ENCODE measurements at regions not wholly inside any gene's neighbourhood (a gene's known extent, or its start where the extent isn't known, plus 50 kb on each side); places are given as distances from the start of the nearest gene placed in this dataset.

DNA sequence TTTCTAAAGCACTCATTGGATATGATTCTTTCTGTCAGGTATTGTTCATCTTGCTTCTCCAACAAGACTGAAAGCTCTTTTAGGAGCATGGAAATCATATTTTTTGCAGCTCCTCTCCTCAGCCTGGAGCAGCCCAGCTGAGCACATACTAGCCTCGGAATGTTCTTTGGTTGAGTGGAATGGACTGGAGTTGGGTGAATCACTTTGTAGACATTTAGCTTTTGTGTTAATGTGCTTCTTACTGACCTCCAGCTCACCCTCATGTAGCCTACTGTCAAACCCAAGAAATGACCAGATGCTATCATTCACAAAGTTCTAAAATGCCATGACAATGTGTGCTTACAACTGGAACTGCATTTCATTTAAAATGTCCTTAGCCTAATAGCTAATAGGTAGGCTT, 161.1 kb downstream of the NUAK1 start:
- H3K9ac ChIP-seq (ENCODE audit: control insufficient read depth, insufficient read depth, low read length), result no peak overlapping the region

More for the DNA sequence above, 161.1 kb downstream of the NUAK1 start:
- Histone ChIP-seq H3K36me3 (ENCODE audit: control insufficient read depth in 2 of 2, insufficient read depth in 2 of 2, low read length in 1 of 2) (no peaks in the 10 kb centered on the region), H3K27me3 (replicated peaks in 1 of 2; ENCODE audit: control insufficient read depth in 2 of 2, insufficient read depth in 2 of 2, low read length in 1 of 2) (no peaks in the 10 kb centered on the region), H3K4me2 (ENCODE audit: control insufficient read depth, insufficient read depth) (no peak overlapping the region), H3K4me3 (no peak overlapping the region), H3K27ac (ENCODE audit: control insufficient read depth, insufficient read depth) (no peak overlapping the region), H2AFZ (ENCODE audit: control insufficient read depth, low read depth, low read length) (no peak overlapping the region), H4K20me1 (ENCODE audit: control insufficient read depth, insufficient read depth) (no peaks in the 10 kb centered on the region), H3K4me1 (ENCODE audit: control insufficient read depth, insufficient read depth, low read length) (no peaks in the 10 kb centered on the region; the same call in 1 of the 2 replicates), H3K9me3 (replicated peaks; ENCODE audit: control insufficient read depth, insufficient read depth, low read length) (no peaks in the 10 kb centered on the region), H3K79me2 (ENCODE audit: control insufficient read depth, insufficient read depth, low read length) (no peaks in the 10 kb centered on the region)
- ChIA-PET CTCF (no interaction called here), POLR2A (no interaction called here), SMC1A (ENCODE audit: uncharacterized antibody, unreplicated experiment) (no interaction called here), RAD21 (ENCODE audit: unreplicated experiment) (no interaction called here)
- 84% methylated on average over 1 of the region's 1 CpG for WGBS (ENCODE audit: insufficient coverage, insufficient replicate concordance, low lambda C conversion rate, missing lambda C conversion rate)
- no peak for DNase-seq (ENCODE audit: low read depth, low spot score)
- no peak for FAIRE-seq
- no TSS peak for BruUV-seq (replicated peaks)
- ATAC-seq, result no peak
- TF ChIP-seq TCF12 (IDR thresholded peaks at IDR 0.05; ENCODE audit: low read depth, low read length) (no peak), SP1 (IDR thresholded peaks at IDR 0.05; ENCODE audit: low read depth, low read length) (no peak), HDAC2 (IDR thresholded peaks at IDR 0.05) (no peak), SIX5 (IDR thresholded peaks at IDR 0.05; ENCODE audit: low read depth, low read length, severe bottlenecking) (no peak), TARDBP (IDR thresholded peaks at IDR 0.05; ENCODE audit: borderline replicate concordance) (no peak), ESRRA (IDR thresholded peaks at IDR 0.05; ENCODE audit: low read length) (no peak), FOS (IDR thresholded peaks at IDR 0.05; ENCODE audit: borderline replicate concordance, extremely low read depth, insufficient read length) (no peak), BMI1 (IDR thresholded peaks at IDR 0.05; ENCODE audit: borderline replicate concordance) (no peak), SRF (IDR thresholded peaks at IDR 0.05; ENCODE audit: low read depth in 2 of 2, low read length in 2 of 2) (no peak), POLR2AphosphoS2 (IDR thresholded peaks at IDR 0.05; ENCODE audit: low read depth, low read length) (no peak), IRF5 (IDR thresholded peaks at IDR 0.05; ENCODE audit: borderline replicate concordance) (no peak), CBX5 (IDR thresholded peaks at IDR 0.05; ENCODE audit: low read depth) (no peak), CEBPB (IDR thresholded peaks at IDR 0.05; ENCODE audit: borderline replicate concordance in 1 of 2, low read depth in 2 of 2, low read length in 2 of 2) (no peak), SIN3A (IDR thresholded peaks at IDR 0.05; ENCODE audit: low read depth, low read length) (no peak)
- TF ChIP-seq, protein P1, sequence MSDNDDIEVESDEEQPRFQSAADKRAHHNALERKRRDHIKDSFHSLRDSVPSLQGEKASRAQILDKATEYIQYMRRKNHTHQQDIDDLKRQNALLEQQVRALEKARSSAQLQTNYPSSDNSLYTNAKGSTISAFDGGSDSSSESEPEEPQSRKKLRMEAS (IDR thresholded peaks at IDR 0.05; ENCODE audit: low read depth, low read length), result no peak
- TF ChIP-seq, protein P2, sequence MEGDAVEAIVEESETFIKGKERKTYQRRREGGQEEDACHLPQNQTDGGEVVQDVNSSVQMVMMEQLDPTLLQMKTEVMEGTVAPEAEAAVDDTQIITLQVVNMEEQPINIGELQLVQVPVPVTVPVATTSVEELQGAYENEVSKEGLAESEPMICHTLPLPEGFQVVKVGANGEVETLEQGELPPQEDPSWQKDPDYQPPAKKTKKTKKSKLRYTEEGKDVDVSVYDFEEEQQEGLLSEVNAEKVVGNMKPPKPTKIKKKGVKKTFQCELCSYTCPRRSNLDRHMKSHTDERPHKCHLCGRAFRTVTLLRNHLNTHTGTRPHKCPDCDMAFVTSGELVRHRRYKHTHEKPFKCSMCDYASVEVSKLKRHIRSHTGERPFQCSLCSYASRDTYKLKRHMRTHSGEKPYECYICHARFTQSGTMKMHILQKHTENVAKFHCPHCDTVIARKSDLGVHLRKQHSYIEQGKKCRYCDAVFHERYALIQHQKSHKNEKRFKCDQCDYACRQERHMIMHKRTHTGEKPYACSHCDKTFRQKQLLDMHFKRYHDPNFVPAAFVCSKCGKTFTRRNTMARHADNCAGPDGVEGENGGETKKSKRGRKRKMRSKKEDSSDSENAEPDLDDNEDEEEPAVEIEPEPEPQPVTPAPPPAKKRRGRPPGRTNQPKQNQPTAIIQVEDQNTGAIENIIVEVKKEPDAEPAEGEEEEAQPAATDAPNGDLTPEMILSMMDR (IDR thresholded peaks at IDR 0.05 in 2 of 3, conservative IDR thresholded peaks at IDR 0.05 in 1 of 3; ENCODE audit: control insufficient read depth in 2 of 3, extremely low read depth in 1 of 3, insufficient read depth in 1 of 3, low read depth in 3 of 3, low read length in 3 of 3), result no peak
- TF ChIP-seq, protein P3, sequence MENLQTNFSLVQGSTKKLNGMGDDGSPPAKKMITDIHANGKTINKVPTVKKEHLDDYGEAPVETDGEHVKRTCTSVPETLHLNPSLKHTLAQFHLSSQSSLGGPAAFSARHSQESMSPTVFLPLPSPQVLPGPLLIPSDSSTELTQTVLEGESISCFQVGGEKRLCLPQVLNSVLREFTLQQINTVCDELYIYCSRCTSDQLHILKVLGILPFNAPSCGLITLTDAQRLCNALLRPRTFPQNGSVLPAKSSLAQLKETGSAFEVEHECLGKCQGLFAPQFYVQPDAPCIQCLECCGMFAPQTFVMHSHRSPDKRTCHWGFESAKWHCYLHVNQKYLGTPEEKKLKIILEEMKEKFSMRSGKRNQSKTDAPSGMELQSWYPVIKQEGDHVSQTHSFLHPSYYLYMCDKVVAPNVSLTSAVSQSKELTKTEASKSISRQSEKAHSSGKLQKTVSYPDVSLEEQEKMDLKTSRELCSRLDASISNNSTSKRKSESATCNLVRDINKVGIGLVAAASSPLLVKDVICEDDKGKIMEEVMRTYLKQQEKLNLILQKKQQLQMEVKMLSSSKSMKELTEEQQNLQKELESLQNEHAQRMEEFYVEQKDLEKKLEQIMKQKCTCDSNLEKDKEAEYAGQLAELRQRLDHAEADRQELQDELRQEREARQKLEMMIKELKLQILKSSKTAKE (IDR thresholded peaks at IDR 0.05; ENCODE audit: low read depth, poor library complexity, severe bottlenecking), result no peak
- TF ChIP-seq, protein P4, sequence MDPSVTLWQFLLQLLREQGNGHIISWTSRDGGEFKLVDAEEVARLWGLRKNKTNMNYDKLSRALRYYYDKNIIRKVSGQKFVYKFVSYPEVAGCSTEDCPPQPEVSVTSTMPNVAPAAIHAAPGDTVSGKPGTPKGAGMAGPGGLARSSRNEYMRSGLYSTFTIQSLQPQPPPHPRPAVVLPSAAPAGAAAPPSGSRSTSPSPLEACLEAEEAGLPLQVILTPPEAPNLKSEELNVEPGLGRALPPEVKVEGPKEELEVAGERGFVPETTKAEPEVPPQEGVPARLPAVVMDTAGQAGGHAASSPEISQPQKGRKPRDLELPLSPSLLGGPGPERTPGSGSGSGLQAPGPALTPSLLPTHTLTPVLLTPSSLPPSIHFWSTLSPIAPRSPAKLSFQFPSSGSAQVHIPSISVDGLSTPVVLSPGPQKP (IDR thresholded peaks at IDR 0.05; ENCODE audit: low read depth, low read length), result no peak
- in situ Hi-C loops (cut with MboI) (no loop called here), intact Hi-C loops (cut with micrococcal nuclease; ENCODE audit: unreplicated experiment) (no loop called here)
